Stimulated activated naive B cell treated with anti-CD40 and anti-IgM and Interleukin-4, amounts not matched to agents 10 μg/mL and 1 μg/mL and 100 μg/mL, for 72 hours (primary cell): ENCODE measurements at regions not wholly inside any gene's neighbourhood (a gene's known extent, or its start where the extent isn't known, plus 50 kb on each side); places are given as distances from the start of the nearest gene placed in this dataset.
A peak's percentile ranks its signal among the peaks of the same experiment; 100 is the strongest.
"Not testable (repeated sequence)": the region's sequence is repeated elsewhere in the genome, so short reads cannot be mapped to it uniquely, and the experiment has no call there.

Source experiments
- ATAC-seq, 2 donors: fragments of 150-1000 bp; cut with Tn5 transposase; replicated peaks; 2 replicates each; pipeline ENCODE4 v1.10.0; 2021; ENCODE audit warnings: moderate library complexity in 1 of 2
- DNase-seq: peaks from one replicate; pipeline ENCODE4 v3.0.0; 2021
- H3K27ac Mint-ChIP-seq: one replicate; pipeline ENCODE4 v1.8.0; 2022; ENCODE audit warnings: mild to moderate bottlenecking, mixed read lengths
- H3K27me3 Mint-ChIP-seq, 2 donors: one replicate each; pipeline ENCODE4 v1.8.0; 2022; ENCODE audit warnings: mixed read lengths in 2 of 2
- H3K36me3 Mint-ChIP-seq, 2 donors: one replicate each; pipeline ENCODE4 v1.8.0; 2022; ENCODE audit warnings: mixed read lengths in 2 of 2, mild to moderate bottlenecking in 1 of 2
- H3K4me1 Mint-ChIP-seq, 2 donors: one replicate each; pipeline ENCODE4 v1.8.0; 2022; ENCODE audit warnings: mixed read lengths in 2 of 2, mild to moderate bottlenecking in 1 of 2
- H3K4me3 Mint-ChIP-seq, 2 donors: one replicate each; pipeline ENCODE4 v1.8.0; 2022; ENCODE audit warnings: mild to moderate bottlenecking in 2 of 2, mixed read lengths in 2 of 2, moderate library complexity in 1 of 2
- H3K9me3 Mint-ChIP-seq, 2 donors: one replicate each; pipeline ENCODE4 v1.8.0; 2022; ENCODE audit warnings: mixed read lengths in 2 of 2, mild to moderate bottlenecking in 1 of 2

DNA sequence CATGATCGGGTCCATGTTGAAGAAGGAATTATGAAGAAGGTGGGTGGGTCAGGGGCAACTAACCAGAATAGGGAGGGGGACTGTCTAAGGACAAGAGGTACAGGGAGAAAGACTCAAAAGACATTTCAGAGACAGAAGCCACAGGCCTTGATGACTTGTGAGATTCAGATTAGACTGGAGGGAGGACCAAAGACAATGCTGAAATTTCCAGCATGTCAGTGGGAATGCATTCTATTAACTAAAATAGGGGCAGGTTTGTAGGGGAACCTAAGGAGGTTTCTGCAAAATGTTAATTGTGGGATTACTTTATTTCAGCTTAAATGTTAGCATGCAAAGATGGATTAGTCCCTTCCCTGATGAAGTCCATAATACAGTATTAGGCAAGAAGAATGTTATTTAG is 141.6 kb upstream of the NBPF26 start:
- not testable (repeated sequence) for H3K4me3 Mint-ChIP-seq, ATAC-seq, DNase-seq, H3K4me1 Mint-ChIP-seq, H3K27ac Mint-ChIP-seq, H3K9me3 Mint-ChIP-seq, H3K27me3 Mint-ChIP-seq, H3K36me3 Mint-ChIP-seq

DNA sequence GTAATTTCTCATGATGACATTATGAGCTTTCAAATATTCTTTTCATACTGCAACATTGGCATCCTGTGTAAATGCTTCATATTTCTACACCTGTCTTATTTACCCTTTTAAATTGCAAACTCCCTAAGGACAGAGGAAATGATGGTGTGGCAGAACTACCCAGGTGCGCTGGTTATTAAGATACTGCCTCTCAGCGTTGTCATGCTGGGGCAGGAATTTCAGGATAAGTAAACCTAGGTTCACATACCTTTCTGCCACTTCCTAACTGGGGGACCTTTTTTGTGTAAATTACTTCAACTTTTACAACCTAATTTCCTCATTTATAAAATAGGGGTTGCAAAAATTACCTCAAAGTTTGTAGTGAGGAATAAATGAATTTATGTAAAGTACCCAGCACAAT is 137.7 kb upstream of the NBPF26 start:
- not testable (repeated sequence) for H3K9me3 Mint-ChIP-seq, H3K36me3 Mint-ChIP-seq

GRCh38 chr1:120588811-120589210 is 134.9 kb upstream of the NBPF26 start:
- not testable (repeated sequence) for H3K9me3 Mint-ChIP-seq, DNase-seq, H3K4me3 Mint-ChIP-seq, H3K27ac Mint-ChIP-seq, H3K36me3 Mint-ChIP-seq, H3K4me1 Mint-ChIP-seq, H3K27me3 Mint-ChIP-seq, ATAC-seq

More for the DNA sequence above, 137.7 kb upstream of the NBPF26 start:
- not testable (repeated sequence) for H3K4me1 Mint-ChIP-seq, ATAC-seq, H3K4me3 Mint-ChIP-seq, DNase-seq, H3K27me3 Mint-ChIP-seq, H3K27ac Mint-ChIP-seq

DNA sequence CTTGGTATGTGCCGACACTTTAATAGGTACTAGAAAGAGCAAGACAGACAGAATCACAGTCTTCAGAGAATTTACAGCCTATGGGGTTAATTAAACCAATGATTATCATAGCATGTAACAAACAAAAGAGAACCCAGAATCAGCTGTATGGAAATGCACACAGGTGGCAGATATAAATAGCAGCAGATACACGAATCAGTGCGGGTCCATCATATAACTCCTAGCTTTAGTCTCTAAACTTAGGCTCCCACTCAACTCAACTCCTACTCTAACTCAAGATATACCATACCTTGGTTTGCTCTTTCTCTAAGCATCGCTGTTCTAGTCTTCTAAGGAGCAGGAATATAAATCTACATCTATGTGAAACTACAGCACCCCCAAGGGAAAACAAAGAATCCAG is 132.0 kb upstream of the NBPF26 start:
- DNase-seq, H3K27me3 Mint-ChIP-seq, H3K27ac Mint-ChIP-seq, H3K9me3 Mint-ChIP-seq, H3K4me1 Mint-ChIP-seq, H3K4me3 Mint-ChIP-seq, H3K36me3 Mint-ChIP-seq: not testable (repeated sequence)
- peak; percentile 53 to 74 for ATAC-seq

GRCh38 chr1:120592943-120593342 is 130.8 kb upstream of the NBPF26 start:
- not testable (repeated sequence) for H3K27ac Mint-ChIP-seq, H3K4me1 Mint-ChIP-seq, H3K4me3 Mint-ChIP-seq, H3K9me3 Mint-ChIP-seq, DNase-seq, H3K36me3 Mint-ChIP-seq, ATAC-seq, H3K27me3 Mint-ChIP-seq

GRCh38 chr1:120593648-120594047 is 130.1 kb upstream of the NBPF26 start:
- not testable (repeated sequence) for H3K9me3 Mint-ChIP-seq, H3K36me3 Mint-ChIP-seq

DNA sequence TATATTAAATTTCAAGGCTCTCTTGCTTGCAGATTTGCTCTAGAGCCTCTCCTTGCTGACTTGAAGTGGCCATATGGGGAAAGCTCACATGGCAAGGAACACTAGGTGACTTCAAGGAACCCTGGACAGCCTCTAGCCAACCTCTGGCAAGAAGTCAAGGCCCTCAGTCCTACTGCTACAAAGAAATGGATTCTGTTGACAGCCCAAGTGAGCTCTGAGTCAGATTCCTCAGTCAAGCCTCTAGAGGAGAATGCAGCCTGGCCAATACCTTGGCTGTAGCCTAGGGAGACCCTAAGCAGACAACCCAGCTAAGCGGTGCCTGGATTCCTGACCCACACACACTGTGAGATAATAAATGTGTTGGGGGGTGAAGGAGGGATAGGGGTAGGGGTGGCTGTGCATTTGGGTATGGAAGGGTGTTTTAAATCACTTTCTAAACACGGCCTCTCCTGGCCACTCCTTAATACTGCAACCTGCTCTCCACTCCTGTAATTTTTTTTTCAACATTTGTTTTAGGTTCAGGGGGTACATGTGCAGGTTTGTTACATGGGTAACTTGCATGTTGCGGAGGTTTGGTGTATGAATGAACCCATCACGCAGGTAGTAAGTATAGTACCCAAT is 125.3 kb upstream of the NBPF26 start:
- H3K4me3 Mint-ChIP-seq, ATAC-seq, H3K27ac Mint-ChIP-seq, H3K36me3 Mint-ChIP-seq, H3K9me3 Mint-ChIP-seq, H3K27me3 Mint-ChIP-seq, DNase-seq, H3K4me1 Mint-ChIP-seq: not testable (repeated sequence)

More at GRCh38 chr1:120593648-120594047, 130.1 kb upstream of the NBPF26 start:
- H3K4me3 Mint-ChIP-seq, ATAC-seq, H3K4me1 Mint-ChIP-seq, H3K27me3 Mint-ChIP-seq, DNase-seq, H3K27ac Mint-ChIP-seq: not testable (repeated sequence)

- not testable (repeated sequence) for H3K27me3 Mint-ChIP-seq, DNase-seq, H3K36me3 Mint-ChIP-seq, H3K4me3 Mint-ChIP-seq, ATAC-seq, H3K9me3 Mint-ChIP-seq, H3K4me1 Mint-ChIP-seq, H3K27ac Mint-ChIP-seq
These were observed 124.2 kb upstream of the NBPF26 start for GRCh38 chr1:120599511-120599910.

DNA sequence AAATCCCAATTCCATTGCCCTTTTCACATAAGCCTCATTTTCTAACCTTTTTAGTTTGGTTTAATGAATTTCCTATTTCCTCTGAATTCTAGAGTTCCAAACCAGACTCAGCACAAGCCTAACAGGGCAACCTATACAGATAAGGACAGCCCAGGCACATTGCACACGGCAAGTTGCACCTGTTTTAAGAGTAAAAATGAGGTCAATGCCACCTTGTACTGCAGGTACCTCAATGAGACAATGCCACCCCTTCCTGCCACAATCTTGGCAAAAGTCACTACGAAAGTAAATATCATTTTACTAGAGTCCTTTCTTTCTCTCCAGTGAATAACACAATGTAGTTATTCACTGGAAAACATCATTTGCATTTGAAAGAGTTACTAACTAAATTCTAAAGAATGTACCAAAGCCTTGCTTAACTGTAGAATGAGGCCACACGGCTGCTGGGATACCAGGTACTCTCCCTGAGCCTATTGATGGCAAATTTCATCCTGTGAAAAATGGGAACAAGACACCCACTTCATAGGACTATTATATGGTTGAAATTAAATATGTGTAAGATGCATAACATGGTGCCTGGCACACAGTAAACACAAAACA is 123.2 kb upstream of the NBPF26 start:
- not testable (repeated sequence) for H3K27ac Mint-ChIP-seq, H3K9me3 Mint-ChIP-seq, ATAC-seq, H3K4me1 Mint-ChIP-seq, H3K4me3 Mint-ChIP-seq, DNase-seq, H3K36me3 Mint-ChIP-seq, H3K27me3 Mint-ChIP-seq

DNA sequence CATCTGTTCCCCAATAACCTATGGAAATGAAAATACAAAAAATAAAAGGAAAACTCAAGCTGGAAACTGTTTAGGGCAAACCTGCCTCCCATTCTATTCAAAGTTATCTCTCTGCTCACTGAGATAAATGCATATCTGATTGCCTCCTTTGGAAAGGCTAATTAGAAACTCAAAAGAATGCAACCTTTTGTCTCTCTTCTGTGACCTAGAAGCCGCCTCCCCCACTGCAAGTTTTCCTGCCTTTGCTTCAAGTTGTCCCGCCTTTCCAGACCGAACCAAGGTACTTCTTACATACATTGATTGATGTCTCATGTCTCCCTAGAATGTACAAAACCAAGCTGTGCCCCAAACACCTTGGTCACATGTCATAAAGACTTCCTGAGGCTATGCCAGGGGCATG is 115.9 kb upstream of the NBPF26 start:
- H3K4me3 Mint-ChIP-seq, DNase-seq, H3K9me3 Mint-ChIP-seq, H3K36me3 Mint-ChIP-seq, ATAC-seq, H3K27ac Mint-ChIP-seq, H3K4me1 Mint-ChIP-seq, H3K27me3 Mint-ChIP-seq: not testable (repeated sequence)

DNA sequence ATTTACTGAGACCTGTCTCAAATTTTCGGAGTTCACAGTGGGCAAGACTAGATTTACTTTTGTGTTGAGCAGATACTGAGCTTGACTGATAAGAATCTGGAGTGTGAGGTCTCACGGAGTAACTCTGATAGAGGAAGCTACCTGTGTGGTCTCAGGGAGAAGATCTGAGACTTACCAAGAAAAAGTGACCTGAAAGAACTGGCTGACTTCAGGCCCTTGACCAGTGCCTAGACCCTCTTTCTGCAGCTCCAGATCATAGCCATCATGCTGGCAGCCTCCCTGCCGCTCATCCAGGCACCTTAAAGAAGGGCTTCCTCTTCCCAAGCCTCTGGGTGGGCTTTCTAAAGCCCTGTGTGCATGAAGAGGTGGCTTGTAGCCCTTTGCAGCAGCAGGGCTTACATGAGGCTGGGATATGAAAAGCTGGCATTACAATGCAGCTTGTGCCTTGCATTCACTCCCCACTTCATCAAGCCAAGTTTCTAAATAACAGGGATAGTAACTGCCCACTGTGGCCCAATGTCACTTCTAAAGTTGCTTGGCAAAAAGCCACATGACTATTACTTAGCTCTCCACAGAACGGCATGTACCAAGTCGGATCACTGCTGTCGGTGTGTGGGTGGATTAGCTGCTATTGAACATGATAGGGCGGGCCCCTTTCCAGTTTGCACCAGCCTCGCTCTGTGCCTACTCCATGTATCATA is 115.3 kb upstream of the NBPF26 start:
- H3K9me3 Mint-ChIP-seq, H3K4me1 Mint-ChIP-seq, H3K36me3 Mint-ChIP-seq, DNase-seq, H3K4me3 Mint-ChIP-seq, H3K27ac Mint-ChIP-seq, H3K27me3 Mint-ChIP-seq: not testable (repeated sequence)
- ATAC-seq, result peak; percentile 23 to 57

- ATAC-seq, result peak in 1 of 2 donors; percentile 23
- H3K27me3 Mint-ChIP-seq, H3K36me3 Mint-ChIP-seq, H3K27ac Mint-ChIP-seq, H3K4me1 Mint-ChIP-seq, H3K9me3 Mint-ChIP-seq, H3K4me3 Mint-ChIP-seq, DNase-seq: not testable (repeated sequence)
These were observed 114.7 kb upstream of the NBPF26 start for GRCh38 chr1:120609015-120609573.

DNA sequence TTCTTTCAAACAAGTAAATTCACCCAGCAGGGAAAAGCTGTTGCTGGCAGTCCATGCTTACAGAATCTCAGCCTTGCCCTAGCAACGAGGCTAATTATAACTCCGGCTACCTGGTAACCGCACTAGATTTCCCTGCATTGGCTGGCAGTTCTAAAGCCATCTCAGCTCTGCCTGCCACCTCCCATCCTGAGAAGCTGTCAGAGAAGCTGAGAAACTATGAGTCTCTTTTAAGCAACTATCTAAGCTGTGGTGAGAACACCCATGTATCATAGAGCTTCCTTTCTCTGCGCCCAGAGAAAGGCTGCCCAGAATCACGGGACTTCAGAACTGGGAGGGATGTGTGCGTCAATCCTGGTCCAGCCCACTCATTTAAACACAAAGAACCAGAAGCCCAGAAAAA is 113.9 kb upstream of the NBPF26 start:
- not testable (repeated sequence) for DNase-seq, H3K27ac Mint-ChIP-seq

DNA sequence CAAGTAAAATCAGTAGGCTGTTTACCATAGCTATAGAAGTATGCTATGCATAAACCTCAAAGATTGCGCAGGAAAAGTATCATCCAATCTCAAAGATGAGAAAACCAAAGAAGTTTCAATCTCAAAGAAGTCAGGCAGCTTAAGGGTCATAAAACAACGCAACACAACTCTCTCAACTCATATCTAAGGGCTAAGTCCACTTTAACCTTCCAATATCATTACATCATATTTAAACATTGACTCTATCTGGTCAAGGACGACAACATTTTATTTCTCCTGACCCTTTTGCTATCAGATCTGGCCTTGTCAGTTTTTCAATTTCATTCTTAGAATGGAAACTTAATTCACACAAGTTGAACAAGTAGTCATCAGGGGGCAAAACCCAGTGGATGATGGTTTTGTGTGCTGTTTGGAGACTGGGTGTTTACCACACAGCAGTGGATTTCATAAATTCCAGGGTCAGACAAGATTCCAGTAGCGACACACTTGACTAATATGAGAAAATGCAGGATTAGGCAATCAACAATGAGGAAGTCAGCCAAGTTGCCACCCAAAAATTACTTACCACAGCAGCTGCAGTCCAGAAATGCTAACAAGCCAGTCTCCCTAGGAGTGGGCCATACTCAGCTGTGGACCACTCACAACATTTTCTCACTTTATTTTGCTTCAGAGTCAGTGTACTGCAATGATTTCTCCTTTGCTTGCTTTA is 108.7 kb upstream of the NBPF26 start:
- ATAC-seq, H3K9me3 Mint-ChIP-seq, H3K36me3 Mint-ChIP-seq, DNase-seq, H3K4me3 Mint-ChIP-seq, H3K27ac Mint-ChIP-seq, H3K27me3 Mint-ChIP-seq, H3K4me1 Mint-ChIP-seq: not testable (repeated sequence)

More for the DNA sequence above, 113.9 kb upstream of the NBPF26 start:
- H3K27me3 Mint-ChIP-seq, H3K36me3 Mint-ChIP-seq, H3K4me1 Mint-ChIP-seq, H3K9me3 Mint-ChIP-seq, ATAC-seq, H3K4me3 Mint-ChIP-seq: not testable (repeated sequence)
